GM23338 (cell line): ENCODE measurements at regions not wholly inside any gene's neighbourhood (a gene's known extent, or its start where the extent isn't known, plus 50 kb on each side); places are given as distances from the start of the nearest gene placed in this dataset.

Source experiments
- ATAC-seq: fragments of 200-7000 bp; cut with Tn5 transposase; 3 replicates; pipeline ENCODE4 v1.9.1; 2020
- DNase-seq: peaks from one replicate; pipeline ENCODE4 v3.0.0-alpha.2; 2015; ENCODE audit warnings: low spot score
- H2AFZ ChIP-seq: fragments of 200-600 bp; sonication (generic); 2 replicates; pipeline ENCODE4 v1.8.0; 2016; ENCODE audit warnings: antibody characterized with exemption, mild to moderate bottlenecking, moderate library complexity
- H3F3A ChIP-seq: fragments of 200-600 bp; sonication (generic); replicated peaks from 2 replicates; pipeline ENCODE4 v1.8.0; 2017; ENCODE audit warnings: antibody characterized with exemption, mixed run types, low read depth
- H3K27ac ChIP-seq: fragments of 200-600 bp; sonication (generic); 2 replicates; pipeline ENCODE4 v1.6.1; 2016; ENCODE audit warnings: low read depth
- H3K27me3 ChIP-seq: fragments of 200-600 bp; sonication (generic); 2 replicates; pipeline ENCODE4 v1.8.0; 2016; ENCODE audit warnings: mild to moderate bottlenecking, mixed run types, moderate library complexity; ENCODE audit not compliant: insufficient read depth
- H3K36me3 ChIP-seq: fragments of 200-600 bp; sonication (generic); 2 replicates; pipeline ENCODE4 v1.8.0; 2016; ENCODE audit warnings: mild to moderate bottlenecking; ENCODE audit not compliant: insufficient read depth
- H3K4me1 ChIP-seq: fragments of 200-600 bp; sonication (generic); 2 replicates; pipeline ENCODE4 v1.8.0; 2016; ENCODE audit warnings: mild to moderate bottlenecking, moderate library complexity; ENCODE audit not compliant: insufficient read depth
- H3K4me2 ChIP-seq: fragments of 200-600 bp; sonication (generic); 2 replicates; pipeline ENCODE4 v1.7.1; 2017; ENCODE audit warnings: mixed run types
- H3K4me3 ChIP-seq: fragments of 200-600 bp; sonication (generic); 2 replicates; pipeline ENCODE4 v1.6.1; 2016; ENCODE audit warnings: mixed run types
- H3K79me2 ChIP-seq: fragments of 200-600 bp; sonication (generic); replicated peaks from 2 replicates; pipeline ENCODE4 v1.8.0; 2017; ENCODE audit warnings: mild to moderate bottlenecking; ENCODE audit not compliant: insufficient read depth
- H3K9me2 ChIP-seq: fragments of 200-600 bp; sonication (generic); 2 replicates; pipeline ENCODE4 v1.8.0; 2017; ENCODE audit not compliant: insufficient read depth
- H4K20me1 ChIP-seq: fragments of 200-600 bp; sonication (generic); replicated peaks from 2 replicates; pipeline ENCODE4 v1.8.0; 2017; ENCODE audit warnings: mild to moderate bottlenecking; ENCODE audit not compliant: insufficient read depth
- H3K27ac Mint-ChIP-seq: 2 replicates; pipeline ENCODE4 v1.8.0; 2020; ENCODE audit warnings: inconsistent platforms, mild to moderate bottlenecking, moderate library complexity, mixed read lengths
- H3K27me3 Mint-ChIP-seq: 3 replicates; pipeline ENCODE4 v1.8.0; 2022; ENCODE audit warnings: low read depth, mild to moderate bottlenecking, moderate library complexity, mixed read lengths, inconsistent platforms; ENCODE audit not compliant: insufficient read depth, poor library complexity
- H3K36me3 Mint-ChIP-seq: 3 replicates; pipeline ENCODE4 v1.8.0; 2021; ENCODE audit warnings: low read depth, mild to moderate bottlenecking, inconsistent platforms, moderate library complexity, mixed read lengths
- H3K4me1 Mint-ChIP-seq: 3 replicates; pipeline ENCODE4 v1.8.0; 2020; ENCODE audit warnings: mild to moderate bottlenecking, inconsistent platforms, mixed read lengths
- H3K4me3 Mint-ChIP-seq: 3 replicates; pipeline ENCODE4 v1.8.0; 2021; ENCODE audit warnings: moderate library complexity, mild to moderate bottlenecking, inconsistent platforms, mixed read lengths
- H3K9me3 Mint-ChIP-seq: 3 replicates; pipeline ENCODE4 v1.8.0; 2020; ENCODE audit warnings: moderate library complexity, mild to moderate bottlenecking, inconsistent platforms, mixed read lengths
- ZNF114 ChIP-seq: fragments of 250-450 bp; sonication (Bioruptor Pico); IDR thresholded peaks from 2 replicates; pipeline ENCODE4 v1.5.0; 2020; ENCODE audit warnings: mild to moderate bottlenecking, moderate library complexity
- TF ChIP-seq, protein P1 (sequence below): fragments of 250-450 bp; sonication (Bioruptor Pico); IDR thresholded peaks from 2 replicates; pipeline ENCODE4 v1.5.0; 2020; ENCODE audit warnings: mild to moderate bottlenecking, moderate library complexity
- TF ChIP-seq, protein P2 (sequence below): IDR thresholded peaks from one replicate; pipeline ENCODE4 v1.6.1; 2018; ENCODE audit warnings: antibody characterized with exemption; ENCODE audit not compliant: unreplicated experiment

DNA sequence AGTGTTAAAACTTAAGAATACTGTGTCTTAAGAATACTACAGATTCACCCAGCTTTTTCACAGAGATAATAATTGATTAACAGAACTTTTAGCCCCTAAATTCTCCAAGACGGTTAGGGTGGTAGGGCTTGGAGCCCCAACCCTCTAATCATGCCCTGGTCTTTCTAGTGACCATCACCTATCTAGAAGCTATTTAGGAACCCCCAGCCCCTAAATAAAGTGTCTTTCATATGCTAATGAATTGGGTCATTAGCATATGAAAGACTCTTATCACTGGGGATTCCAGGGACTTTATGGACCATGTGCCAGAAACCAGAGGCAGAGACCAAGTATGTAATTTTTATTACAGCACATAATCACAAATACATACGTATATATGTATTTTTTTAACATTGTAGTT lies 999.7 kb upstream of the RAG2 start:
- Histone ChIP-seq H4K20me1 (no peaks in the 10 kb centered on the region), H3K4me3 (no peak overlapping the region), H3F3A (no peaks in the 10 kb centered on the region), H3K79me2 (no peaks in the 10 kb centered on the region), H3K27ac (no peak overlapping the region), H3K4me2 (no peak overlapping the region), H3K9me2 (no peaks in the 10 kb centered on the region), H3K4me1 (no peaks in the 10 kb centered on the region), H2AFZ (no peak overlapping the region), H3K27me3 (no peaks in the 10 kb centered on the region), H3K36me3 (0 out of 2 replicates have a peak, but pooled peaks cover 4% of the 10 kb centered on the region)
- Mint-ChIP-seq H3K9me3 (no peaks in the 10 kb centered on the region), H3K4me1 (peaks cover 12% of the 10 kb centered on the region), H3K27ac (no peak overlapping the region), H3K36me3 (no peaks in the 10 kb centered on the region), H3K27me3 (peaks cover 2% of the 10 kb centered on the region), H3K4me3 (no peak overlapping the region)
- TF ChIP-seq, protein P1, sequence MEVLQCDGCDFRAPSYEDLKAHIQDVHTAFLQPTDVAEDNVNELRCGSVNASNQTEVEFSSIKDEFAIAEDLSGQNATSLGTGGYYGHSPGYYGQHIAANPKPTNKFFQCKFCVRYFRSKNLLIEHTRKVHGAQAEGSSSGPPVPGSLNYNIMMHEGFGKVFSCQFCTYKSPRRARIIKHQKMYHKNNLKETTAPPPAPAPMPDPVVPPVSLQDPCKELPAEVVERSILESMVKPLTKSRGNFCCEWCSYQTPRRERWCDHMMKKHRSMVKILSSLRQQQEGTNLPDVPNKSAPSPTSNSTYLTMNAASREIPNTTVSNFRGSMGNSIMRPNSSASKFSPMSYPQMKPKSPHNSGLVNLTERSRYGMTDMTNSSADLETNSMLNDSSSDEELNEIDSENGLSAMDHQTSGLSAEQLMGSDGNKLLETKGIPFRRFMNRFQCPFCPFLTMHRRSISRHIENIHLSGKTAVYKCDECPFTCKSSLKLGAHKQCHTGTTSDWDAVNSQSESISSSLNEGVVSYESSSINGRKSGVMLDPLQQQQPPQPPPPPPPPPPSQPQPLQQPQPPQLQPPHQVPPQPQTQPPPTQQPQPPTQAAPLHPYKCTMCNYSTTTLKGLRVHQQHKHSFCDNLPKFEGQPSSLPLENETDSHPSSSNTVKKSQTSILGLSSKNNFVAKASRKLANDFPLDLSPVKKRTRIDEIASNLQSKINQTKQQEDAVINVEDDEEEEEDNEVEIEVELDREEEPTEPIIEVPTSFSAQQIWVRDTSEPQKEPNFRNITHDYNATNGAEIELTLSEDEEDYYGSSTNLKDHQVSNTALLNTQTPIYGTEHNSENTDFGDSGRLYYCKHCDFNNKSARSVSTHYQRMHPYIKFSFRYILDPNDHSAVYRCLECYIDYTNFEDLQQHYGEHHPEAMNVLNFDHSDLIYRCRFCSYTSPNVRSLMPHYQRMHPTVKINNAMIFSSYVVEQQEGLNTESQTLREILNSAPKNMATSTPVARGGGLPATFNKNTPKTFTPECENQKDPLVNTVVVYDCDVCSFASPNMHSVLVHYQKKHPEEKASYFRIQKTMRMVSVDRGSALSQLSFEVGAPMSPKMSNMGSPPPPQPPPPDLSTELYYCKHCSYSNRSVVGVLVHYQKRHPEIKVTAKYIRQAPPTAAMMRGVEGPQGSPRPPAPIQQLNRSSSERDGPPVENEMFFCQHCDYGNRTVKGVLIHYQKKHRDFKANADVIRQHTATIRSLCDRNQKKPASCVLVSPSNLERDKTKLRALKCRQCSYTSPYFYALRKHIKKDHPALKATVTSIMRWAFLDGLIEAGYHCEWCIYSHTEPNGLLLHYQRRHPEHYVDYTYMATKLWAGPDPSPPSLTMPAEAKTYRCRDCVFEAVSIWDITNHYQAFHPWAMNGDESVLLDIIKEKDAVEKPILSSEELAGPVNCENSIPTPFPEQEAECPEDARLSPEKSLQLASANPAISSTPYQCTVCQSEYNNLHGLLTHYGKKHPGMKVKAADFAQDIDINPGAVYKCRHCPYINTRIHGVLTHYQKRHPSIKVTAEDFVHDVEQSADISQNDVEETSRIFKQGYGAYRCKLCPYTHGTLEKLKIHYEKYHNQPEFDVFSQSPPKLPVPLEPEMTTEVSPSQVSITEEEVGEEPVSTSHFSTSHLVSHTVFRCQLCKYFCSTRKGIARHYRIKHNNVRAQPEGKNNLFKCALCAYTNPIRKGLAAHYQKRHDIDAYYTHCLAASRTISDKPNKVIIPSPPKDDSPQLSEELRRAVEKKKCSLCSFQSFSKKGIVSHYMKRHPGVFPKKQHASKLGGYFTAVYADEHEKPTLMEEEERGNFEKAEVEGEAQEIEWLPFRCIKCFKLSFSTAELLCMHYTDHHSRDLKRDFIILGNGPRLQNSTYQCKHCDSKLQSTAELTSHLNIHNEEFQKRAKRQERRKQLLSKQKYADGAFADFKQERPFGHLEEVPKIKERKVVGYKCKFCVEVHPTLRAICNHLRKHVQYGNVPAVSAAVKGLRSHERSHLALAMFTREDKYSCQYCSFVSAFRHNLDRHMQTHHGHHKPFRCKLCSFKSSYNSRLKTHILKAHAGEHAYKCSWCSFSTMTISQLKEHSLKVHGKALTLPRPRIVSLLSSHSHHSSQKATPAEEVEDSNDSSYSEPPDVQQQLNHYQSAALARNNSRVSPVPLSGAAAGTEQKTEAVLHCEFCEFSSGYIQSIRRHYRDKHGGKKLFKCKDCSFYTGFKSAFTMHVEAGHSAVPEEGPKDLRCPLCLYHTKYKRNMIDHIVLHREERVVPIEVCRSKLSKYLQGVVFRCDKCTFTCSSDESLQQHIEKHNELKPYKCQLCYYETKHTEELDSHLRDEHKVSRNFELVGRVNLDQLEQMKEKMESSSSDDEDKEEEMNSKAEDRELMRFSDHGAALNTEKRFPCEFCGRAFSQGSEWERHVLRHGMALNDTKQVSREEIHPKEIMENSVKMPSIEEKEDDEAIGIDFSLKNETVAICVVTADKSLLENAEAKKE (CRISPR knock-in tag), result peak; percentile 97
- TF ChIP-seq, protein P2, sequence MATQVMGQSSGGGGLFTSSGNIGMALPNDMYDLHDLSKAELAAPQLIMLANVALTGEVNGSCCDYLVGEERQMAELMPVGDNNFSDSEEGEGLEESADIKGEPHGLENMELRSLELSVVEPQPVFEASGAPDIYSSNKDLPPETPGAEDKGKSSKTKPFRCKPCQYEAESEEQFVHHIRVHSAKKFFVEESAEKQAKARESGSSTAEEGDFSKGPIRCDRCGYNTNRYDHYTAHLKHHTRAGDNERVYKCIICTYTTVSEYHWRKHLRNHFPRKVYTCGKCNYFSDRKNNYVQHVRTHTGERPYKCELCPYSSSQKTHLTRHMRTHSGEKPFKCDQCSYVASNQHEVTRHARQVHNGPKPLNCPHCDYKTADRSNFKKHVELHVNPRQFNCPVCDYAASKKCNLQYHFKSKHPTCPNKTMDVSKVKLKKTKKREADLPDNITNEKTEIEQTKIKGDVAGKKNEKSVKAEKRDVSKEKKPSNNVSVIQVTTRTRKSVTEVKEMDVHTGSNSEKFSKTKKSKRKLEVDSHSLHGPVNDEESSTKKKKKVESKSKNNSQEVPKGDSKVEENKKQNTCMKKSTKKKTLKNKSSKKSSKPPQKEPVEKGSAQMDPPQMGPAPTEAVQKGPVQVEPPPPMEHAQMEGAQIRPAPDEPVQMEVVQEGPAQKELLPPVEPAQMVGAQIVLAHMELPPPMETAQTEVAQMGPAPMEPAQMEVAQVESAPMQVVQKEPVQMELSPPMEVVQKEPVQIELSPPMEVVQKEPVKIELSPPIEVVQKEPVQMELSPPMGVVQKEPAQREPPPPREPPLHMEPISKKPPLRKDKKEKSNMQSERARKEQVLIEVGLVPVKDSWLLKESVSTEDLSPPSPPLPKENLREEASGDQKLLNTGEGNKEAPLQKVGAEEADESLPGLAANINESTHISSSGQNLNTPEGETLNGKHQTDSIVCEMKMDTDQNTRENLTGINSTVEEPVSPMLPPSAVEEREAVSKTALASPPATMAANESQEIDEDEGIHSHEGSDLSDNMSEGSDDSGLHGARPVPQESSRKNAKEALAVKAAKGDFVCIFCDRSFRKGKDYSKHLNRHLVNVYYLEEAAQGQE, result no peak
- TF ChIP-seq ZNF114, result peak; percentile 27; the same call in 1 of the 2 replicates
- ATAC-seq, result peak; percentile 86
- peak; percentile 21 for DNase-seq
